Activated B cell treated with CpG ODN at 0.5 μM for 24 hours (primary cell): ENCODE measurements at regions not wholly inside any gene's neighbourhood (a gene's known extent, or its start where the extent isn't known, plus 50 kb on each side); places are given as distances from the start of the nearest gene placed in this dataset.

Experiments used
- ATAC-seq: fragments of 200-7000 bp; cut with Tn5 transposase; one replicate; pipeline ENCODE4 v1.10.0; 2021; ENCODE audit warnings: low read depth, mild to moderate bottlenecking, moderate library complexity
- CTCF ChIA-PET: fragments of 350-600 bp; sonication (Branson Sonifier 250); formaldehyde crosslinking; loops from one replicate; lab custom pipeline; 2021; ENCODE audit warnings: antibody characterized with exemption; lab: Charles Lee
- POLR2A ChIA-PET: fragments of 350-600 bp; sonication (Branson Sonifier 250); formaldehyde crosslinking; loops from one replicate; lab custom pipeline; 2021; ENCODE audit warnings: antibody characterized with exemption; lab: Charles Lee
- DNase-seq: peaks from one replicate; pipeline ENCODE4 v3.0.0; 2022
- H3K27ac Mint-ChIP-seq: one replicate; pipeline ENCODE4 v1.8.0; 2020; ENCODE audit warnings: mixed read lengths
- H3K27me3 Mint-ChIP-seq: one replicate; pipeline ENCODE4 v1.8.0; 2021; ENCODE audit warnings: mixed read lengths
- H3K36me3 Mint-ChIP-seq: one replicate; pipeline ENCODE4 v1.8.0; 2021; ENCODE audit warnings: low read depth, mixed read lengths
- H3K4me1 Mint-ChIP-seq: one replicate; pipeline ENCODE4 v1.8.0; 2021; ENCODE audit warnings: mixed read lengths
- H3K4me3 Mint-ChIP-seq: one replicate; pipeline ENCODE4 v1.8.0; 2020; ENCODE audit warnings: mild to moderate bottlenecking, mixed read lengths
- H3K9me3 Mint-ChIP-seq: one replicate; pipeline ENCODE4 v1.8.0; 2020; ENCODE audit warnings: mixed read lengths
- CTCF ChIP-seq: fragments of 200-600 bp; IDR thresholded peaks from one replicate; pipeline ENCODE4 v1.8.0; 2022; ENCODE audit warnings: antibody characterized with exemption, mild to moderate bottlenecking
- intact Hi-C: fragments of 100-400 bp; cut with micrococcal nuclease; formaldehyde crosslinking; loops from one replicate; pipeline ENCODE4 v1.15.1; 2024

DNA sequence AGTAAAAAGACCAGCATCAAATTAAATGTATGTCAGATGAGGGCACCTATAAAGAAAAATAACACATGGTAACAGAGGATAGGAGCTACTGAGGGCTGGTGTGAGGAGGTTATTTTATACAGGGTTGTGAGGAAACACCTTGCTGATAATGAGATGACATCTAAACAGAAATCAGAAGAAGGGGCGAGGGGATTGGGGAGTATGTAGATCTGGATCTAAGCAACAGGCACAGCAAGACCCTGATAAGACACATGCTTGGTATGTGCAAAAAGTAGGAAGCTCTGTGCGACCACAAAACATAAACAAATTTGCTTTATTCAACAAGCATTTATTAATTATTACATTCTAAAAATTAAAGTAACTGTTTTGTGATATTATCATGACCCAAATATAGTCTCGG is 295.4 kb downstream of the ZEB2 start:
- Mint-ChIP-seq H3K4me3 (no peak overlapping the region), H3K27ac (no peak overlapping the region), H3K27me3 (no peaks in the 10 kb centered on the region), H3K36me3 (no peaks in the 10 kb centered on the region), H3K9me3 (no peaks in the 10 kb centered on the region), H3K4me1 (peaks cover 1% of the 10 kb centered on the region)
- ChIA-PET CTCF (no interaction called here), POLR2A (no interaction called here)
- DNase-seq (no peak), ATAC-seq (no peak)
- no peak for TF ChIP-seq CTCF
- intact Hi-C loops: no loop called here

GRCh38 chr2:144219979-144220378 is 299.9 kb downstream of the ZEB2 start:
- H3K27me3 Mint-ChIP-seq: no peaks in the 10 kb centered on the region
- H3K36me3 Mint-ChIP-seq: no peaks in the 10 kb centered on the region
- peaks cover 12% of the 10 kb centered on the region for H3K4me1 Mint-ChIP-seq
- H3K27ac Mint-ChIP-seq: no peak overlapping the region
- H3K4me3 Mint-ChIP-seq: no peak overlapping the region
- ChIA-PET POLR2A (no interaction called here), CTCF (interaction anchor here (0.7 kb wide), 1 partner anchor 43 kb away, joined by 3 read pairs; no protein-coding TSS in a partner anchor)
- DNase-seq: no peak
- intact Hi-C loops: no loop called here
- no peak for ATAC-seq
- TF ChIP-seq CTCF: no peak
- H3K9me3 Mint-ChIP-seq: no peaks in the 10 kb centered on the region

- Mint-ChIP-seq H3K9me3 (no peaks in the 10 kb centered on the region), H3K4me3 (no peak overlapping the region), H3K27me3 (no peaks in the 10 kb centered on the region), H3K27ac (no peak overlapping the region), H3K36me3 (no peaks in the 10 kb centered on the region), H3K4me1 (peaks cover 23% of the 10 kb centered on the region)
- ChIA-PET CTCF (interaction anchor here (0.7 kb wide), 1 partner anchor 1055 kb away, joined by 3 read pairs; no protein-coding TSS in a partner anchor), POLR2A (no interaction called here)
- no peak for ATAC-seq
- no peak for TF ChIP-seq CTCF
- intact Hi-C loops: no loop called here
- no peak for DNase-seq
Measured at GRCh38 chr2:144217853-144218633, 301.9 kb downstream of the ZEB2 start.

DNA sequence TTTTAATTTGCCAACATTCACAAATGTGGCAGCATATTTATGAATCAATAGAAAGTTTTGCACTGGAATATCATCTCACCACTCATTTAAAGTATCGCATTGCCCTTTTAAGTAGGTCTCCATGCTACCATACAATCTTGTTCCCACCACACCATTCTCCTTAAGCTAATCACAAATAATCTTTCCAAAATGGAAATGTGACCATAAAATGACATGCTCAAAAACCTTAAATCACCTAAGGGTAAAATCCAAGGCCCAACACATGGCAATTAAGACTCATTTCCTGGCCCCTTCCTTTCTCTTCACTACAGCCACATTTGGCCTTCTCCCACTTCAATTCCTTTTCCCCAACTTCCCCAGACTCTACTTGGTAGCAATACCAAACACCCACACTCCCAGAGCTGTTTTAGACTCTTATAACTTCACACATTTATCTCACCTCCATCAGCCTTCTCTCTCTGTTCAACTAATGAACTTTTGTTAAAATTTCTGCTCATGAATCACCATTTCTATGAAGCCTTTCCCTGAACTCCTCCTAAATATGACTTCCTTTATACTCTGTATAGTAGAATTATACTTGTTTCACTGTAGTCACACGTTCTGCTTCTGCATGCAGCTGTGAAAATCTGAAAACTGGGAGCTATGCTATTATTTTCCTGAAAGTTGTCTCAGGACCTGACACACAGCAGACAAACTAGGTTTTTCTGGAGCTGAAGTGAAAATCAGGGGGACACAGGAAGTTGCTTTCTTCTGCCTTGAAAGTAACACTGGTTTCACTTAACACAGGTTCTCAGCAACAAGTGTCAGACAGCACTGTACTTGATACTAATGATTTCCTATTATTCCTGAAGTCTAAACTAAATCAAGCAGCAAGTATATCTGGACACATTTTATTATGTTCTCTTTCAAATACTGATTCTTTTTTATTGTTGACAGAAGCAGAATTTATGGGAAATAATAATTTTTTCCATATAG is 303.9 kb downstream of the ZEB2 start:
- Mint-ChIP-seq H3K27me3 (no peaks in the 10 kb centered on the region), H3K9me3 (no peaks in the 10 kb centered on the region), H3K4me3 (no peak overlapping the region), H3K36me3 (peaks cover under 1% of the 10 kb centered on the region), H3K27ac (peak overlapping the region; percentile 50), H3K4me1 (peaks cover 23% of the 10 kb centered on the region)
- ChIA-PET CTCF (no interaction called here), POLR2A (no interaction called here)
- intact Hi-C loops: no loop called here
- no peak for TF ChIP-seq CTCF
- DNase-seq (no peak), ATAC-seq (peak; percentile 42)

DNA sequence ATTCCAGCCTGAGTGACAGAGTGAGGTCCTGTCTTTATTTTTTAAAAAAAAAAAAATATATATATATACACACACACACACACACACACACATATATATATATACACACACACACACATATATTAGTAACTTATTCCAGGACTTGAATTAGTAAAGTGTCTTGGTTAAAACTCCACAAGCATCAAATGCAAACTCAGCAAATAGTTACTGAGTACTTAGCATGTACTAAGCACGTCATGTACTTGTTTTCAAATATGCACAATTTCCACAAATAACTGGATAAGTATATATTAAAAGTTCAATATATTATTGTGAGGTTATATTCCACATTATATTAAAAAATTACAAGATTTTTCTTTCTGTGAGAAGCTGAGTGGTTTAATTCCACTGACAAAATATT is 304.7 kb downstream of the ZEB2 start:
- Mint-ChIP-seq H3K4me3 (no peak overlapping the region), H3K27ac (no peak overlapping the region), H3K4me1 (peaks cover 23% of the 10 kb centered on the region), H3K36me3 (peaks cover 2% of the 10 kb centered on the region), H3K27me3 (no peaks in the 10 kb centered on the region), H3K9me3 (no peaks in the 10 kb centered on the region)
- CTCF ChIA-PET: no interaction called here
- intact Hi-C loops: no loop called here
- no peak for TF ChIP-seq CTCF
- POLR2A ChIA-PET: no interaction called here
- DNase-seq (no peak), ATAC-seq (no peak)
